ENCODE measurements at regions not wholly inside any gene's neighbourhood (a gene's known extent, or its start where the extent isn't known, plus 50 kb on each side); places are given as distances from the start of the nearest gene placed in this dataset.

- TF ChIP-seq, protein P1, sequence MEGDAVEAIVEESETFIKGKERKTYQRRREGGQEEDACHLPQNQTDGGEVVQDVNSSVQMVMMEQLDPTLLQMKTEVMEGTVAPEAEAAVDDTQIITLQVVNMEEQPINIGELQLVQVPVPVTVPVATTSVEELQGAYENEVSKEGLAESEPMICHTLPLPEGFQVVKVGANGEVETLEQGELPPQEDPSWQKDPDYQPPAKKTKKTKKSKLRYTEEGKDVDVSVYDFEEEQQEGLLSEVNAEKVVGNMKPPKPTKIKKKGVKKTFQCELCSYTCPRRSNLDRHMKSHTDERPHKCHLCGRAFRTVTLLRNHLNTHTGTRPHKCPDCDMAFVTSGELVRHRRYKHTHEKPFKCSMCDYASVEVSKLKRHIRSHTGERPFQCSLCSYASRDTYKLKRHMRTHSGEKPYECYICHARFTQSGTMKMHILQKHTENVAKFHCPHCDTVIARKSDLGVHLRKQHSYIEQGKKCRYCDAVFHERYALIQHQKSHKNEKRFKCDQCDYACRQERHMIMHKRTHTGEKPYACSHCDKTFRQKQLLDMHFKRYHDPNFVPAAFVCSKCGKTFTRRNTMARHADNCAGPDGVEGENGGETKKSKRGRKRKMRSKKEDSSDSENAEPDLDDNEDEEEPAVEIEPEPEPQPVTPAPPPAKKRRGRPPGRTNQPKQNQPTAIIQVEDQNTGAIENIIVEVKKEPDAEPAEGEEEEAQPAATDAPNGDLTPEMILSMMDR (IDR thresholded peaks at IDR 0.05): no peak
- TF ChIP-seq EP300 (IDR thresholded peaks at IDR 0.05): no peak
Measured at GRCh38 chr13:40404967-40405716, 261.3 kb downstream of the FOXO1 start.
